ENCODE measurements at regions not wholly inside any gene's neighbourhood (a gene's known extent, or its start where the extent isn't known, plus 50 kb on each side); places are given as distances from the start of the nearest gene placed in this dataset.

DNA sequence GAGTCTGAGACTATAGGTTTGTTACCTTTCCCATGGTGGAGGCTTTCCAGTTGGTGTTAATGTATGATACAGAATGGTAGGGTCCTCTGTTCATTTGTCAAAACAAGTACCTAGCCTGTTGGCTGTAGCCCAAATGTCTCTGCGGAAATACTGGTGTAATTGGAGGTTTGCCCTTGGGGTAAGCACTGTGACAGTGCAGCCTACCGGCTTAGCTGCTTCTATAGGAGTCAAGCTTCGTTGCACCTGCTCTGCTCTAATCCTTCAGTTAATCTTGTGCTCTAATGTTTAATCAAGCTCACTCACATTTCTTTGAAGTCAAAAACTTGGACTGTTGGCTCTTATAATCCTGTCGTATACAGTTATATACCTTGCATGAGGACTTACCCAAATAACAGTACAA, 203.4 kb downstream of the CCNG2 start:
- TF ChIP-seq, protein P1, sequence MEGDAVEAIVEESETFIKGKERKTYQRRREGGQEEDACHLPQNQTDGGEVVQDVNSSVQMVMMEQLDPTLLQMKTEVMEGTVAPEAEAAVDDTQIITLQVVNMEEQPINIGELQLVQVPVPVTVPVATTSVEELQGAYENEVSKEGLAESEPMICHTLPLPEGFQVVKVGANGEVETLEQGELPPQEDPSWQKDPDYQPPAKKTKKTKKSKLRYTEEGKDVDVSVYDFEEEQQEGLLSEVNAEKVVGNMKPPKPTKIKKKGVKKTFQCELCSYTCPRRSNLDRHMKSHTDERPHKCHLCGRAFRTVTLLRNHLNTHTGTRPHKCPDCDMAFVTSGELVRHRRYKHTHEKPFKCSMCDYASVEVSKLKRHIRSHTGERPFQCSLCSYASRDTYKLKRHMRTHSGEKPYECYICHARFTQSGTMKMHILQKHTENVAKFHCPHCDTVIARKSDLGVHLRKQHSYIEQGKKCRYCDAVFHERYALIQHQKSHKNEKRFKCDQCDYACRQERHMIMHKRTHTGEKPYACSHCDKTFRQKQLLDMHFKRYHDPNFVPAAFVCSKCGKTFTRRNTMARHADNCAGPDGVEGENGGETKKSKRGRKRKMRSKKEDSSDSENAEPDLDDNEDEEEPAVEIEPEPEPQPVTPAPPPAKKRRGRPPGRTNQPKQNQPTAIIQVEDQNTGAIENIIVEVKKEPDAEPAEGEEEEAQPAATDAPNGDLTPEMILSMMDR (IDR thresholded peaks at IDR 0.05): no peak
- TF ChIP-seq POLR2A (IDR thresholded peaks at IDR 0.05): no peak
